Jurkat, Clone E6-1 (cell line): ENCODE measurements at regions not wholly inside any gene's neighbourhood (a gene's known extent, or its start where the extent isn't known, plus 50 kb on each side); places are given as distances from the start of the nearest gene placed in this dataset.

Experiments used
- DNase-seq: peaks from one replicate; pipeline ENCODE4 v3.0.0-alpha.2; 2011; ENCODE audit warnings: low read depth, low spot score
- H3K4me3 ChIP-seq: 2 replicates; pipeline ENCODE4 v1.5.1; 2011; ENCODE audit warnings: mild to moderate bottlenecking, low read length, control low read depth, moderate library complexity

DNA sequence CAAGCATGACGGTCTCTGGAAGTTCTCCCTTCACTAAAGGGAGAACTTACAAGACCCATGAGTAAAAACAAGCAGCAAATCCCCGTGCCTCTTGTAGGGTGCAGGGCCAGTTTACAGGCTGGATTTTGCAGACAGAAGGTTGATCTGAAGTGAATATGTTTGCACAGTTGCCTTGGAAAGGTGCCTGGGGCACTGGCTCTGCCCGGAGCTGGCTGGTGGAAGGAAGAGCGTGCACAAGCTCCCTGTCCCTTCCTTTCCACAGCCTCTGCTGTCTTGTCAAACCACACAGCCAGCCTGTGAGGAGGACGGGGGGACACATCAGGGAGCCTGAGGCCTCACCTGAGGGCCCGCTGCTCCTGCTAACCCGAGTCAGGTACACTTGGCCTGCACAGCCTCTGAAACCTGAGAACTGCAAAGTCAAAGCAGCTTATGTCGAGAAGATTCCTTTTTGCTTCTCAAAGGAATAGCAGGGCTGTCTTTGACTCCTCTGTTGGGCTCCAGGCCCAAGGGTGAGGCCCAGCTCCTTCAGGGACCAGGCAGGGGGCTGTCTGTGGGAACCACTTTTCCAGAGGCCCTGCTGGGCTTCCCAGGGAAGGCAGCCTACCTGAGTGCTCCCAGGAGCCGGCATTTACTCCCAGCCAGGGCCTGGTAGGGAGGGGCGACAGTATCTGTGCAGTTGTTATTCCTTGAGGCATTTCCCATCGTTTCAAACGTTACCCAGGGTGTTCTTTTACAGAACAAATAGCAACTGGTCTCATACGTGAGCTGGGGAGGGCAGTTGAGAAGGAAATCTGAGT is 251.5 kb downstream of the SIPA1L2 start:
- no peak overlapping the region for H3K4me3 ChIP-seq
- no peak for DNase-seq

DNA sequence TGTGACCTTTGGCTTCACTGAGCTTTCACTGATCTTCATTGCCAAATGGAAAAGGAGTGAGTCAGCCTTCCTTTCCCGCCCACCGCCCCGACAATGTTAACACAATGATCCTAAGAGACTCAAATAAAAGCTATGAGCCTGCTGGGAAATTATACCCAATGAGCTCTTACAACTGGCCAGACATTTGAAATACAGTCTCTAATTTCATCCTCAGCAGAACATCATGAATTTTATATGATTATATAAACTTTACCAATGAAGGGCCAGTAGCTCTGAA is 252.5 kb downstream of the SIPA1L2 start:
- no peak for DNase-seq
- no peak overlapping the region for H3K4me3 ChIP-seq

DNA sequence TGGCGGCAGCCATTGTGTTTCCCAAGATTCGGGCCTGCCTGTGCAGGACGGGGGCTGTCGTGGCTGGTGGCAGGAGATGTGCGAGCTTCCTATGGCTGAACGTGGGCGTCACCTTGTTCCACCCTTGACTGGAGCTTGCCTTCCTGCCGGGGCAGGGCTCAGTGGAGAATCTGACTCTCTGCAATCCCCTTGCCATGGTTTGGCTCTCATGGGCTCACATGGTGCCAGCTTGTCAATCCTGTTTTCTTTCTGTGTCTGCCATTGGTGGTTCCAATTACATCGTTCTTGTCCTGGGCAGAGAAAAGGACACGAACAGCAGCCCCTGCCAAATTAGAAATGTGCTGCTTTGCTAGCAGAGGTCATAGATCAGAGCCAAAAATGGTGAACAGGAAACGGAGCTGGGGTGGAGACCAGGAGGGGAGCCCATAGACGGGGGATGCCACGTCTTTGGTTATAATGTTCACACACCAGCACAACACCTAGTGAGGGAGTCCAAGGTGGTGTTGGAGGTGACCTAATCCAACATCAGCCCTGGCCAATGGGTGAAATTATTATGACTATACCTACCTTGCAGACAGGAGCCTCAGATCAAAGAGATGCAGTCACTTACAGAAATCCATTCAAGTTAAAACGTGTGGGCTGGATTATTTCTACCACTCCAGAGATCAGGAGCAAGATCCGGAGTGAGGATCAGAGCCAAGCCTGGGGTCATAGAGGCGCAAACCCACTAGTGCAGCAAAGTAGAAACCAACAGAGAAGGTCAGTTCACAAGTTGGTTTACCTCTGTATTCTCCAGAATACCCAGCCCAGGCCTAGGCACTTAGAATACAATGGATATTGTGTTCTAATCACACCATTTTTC is 253.1 kb downstream of the SIPA1L2 start:
- H3K4me3 ChIP-seq = no peak overlapping the region
- DNase-seq = no peak

DNA sequence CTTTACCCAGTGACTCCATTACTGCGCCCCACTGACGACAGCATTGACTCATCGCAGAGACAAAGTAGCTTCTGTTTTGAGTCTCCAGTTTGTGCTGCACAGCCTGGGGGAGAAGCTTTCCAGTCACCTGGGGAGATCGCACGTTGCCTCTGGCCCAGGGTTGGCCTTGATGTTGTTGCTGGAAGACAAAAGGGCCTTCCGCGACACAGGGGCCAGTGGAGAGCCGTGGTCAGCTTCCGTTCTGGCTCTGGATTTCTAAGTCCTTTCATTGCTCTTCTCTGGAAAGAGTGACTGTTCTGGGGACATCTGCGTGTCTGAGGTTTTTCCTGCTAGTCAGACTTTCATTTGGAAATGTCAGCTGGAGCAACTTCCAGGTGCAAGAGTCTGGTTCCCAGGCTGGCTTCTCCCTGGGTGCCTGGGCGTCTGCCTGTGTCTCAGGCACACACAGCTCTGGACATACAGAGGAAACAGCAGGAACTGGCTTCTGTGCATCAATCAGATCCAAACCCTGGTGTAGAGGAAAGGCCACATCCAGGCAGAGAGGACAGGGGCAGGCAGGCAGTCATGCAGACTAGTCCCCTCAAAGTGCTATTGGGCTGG is 257.0 kb downstream of the SIPA1L2 start:
- H3K4me3 ChIP-seq = no peak overlapping the region
- no peak for DNase-seq

DNA sequence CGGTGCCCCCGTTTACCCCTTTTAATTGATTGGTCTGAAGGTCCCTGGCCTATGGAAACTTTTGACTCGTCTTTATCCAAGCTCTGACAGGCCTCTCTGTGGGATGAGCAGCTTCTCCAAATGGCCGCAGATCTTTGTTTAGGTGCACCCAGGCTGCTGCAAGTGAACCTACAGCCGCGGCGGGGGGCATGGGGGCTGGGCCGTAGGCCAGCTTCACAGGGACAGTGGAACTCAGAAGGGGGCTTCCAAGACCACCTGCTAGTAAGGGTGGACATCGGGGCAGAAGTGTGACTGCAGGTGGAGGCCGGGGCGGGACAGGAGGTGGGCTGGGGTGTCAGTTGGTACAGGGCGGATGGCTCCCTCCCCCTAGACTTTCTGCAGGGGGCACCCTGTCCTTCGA is 257.5 kb downstream of the SIPA1L2 start:
- DNase-seq = no peak
- no peak overlapping the region for H3K4me3 ChIP-seq

DNA sequence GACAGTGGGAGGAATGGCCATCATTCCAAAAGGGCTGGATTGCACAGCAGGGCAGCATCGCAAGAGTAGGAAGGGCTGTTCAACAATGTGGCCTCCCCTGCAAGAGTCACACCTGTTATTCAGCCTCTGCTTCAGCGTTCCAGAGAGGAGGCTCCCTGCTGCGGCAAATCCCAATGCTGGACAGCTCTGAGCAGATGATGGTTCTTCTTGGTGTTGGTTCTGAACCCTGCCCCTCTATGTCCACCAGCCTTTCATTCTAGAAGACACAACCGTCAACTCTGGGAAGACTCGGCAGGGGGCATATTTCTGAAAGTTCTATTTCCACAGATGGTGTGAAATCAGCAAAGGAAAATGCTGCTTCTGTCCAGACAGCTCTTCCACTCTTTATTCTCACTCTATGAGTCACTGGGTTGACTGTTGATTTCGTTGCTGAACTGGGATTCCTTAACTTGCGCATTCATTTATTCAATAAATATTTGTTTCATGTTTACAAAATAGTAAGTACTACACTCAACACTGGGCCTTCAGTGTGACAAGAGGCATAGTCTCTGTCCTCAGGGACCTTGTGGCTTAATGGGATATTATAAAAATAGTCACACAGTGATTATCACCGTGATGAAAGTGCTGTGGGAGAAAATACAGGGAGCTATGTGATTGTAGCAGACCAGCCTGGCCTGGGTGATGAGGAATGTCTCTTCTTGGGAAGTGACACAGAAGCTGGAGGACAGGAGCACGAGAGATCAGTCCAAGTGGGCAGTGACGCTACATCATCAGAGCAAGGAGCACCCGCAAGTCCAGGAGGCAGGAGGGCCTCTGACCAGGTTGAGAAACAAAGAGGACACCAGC is 260.3 kb downstream of the SIPA1L2 start:
- DNase-seq = no peak
- no peak overlapping the region for H3K4me3 ChIP-seq

DNA sequence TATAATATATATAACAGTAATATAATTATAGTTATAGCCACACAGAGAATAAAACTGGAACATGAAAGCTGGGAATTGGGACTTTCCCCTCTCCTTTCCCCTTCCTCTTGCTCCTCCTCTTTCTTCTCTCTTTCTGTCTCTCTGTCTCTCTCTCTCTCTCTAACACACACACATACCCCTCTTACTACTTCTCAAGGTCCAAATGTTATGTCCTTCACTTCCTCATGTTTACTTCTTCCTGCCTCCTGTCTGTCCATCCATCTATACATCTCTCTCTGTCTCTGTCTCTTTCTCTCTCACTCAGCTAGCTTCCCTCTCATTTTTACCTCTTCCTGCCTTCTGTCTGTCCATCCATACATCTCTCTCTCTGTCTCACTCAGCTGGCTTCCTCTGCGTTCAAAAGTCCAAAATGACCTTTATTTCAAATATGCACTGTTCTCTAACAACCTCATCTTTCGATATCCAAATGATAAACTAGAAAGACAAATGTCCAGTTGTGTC is 261.1 kb downstream of the SIPA1L2 start:
- no peak for DNase-seq
- no peak overlapping the region for H3K4me3 ChIP-seq

DNA sequence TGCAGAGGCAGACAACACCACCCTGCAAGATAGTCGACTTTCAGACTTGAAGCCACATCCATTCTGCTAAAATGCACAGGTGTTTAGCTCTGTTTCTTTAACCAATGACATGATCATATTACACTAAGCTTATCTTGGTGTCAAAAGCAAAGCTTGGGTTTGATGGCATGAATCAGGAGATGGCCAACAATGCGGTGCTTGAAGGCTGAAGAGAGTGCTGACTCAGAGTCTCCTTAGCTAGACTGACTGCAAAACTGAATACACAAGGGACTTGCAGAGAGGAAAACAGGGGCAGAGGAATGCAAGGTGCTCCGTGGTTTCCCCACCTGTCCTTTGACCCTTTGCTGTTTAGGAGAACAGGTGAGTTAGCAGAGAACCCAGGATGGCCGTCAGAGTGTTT is 262.6 kb downstream of the SIPA1L2 start:
- no peak overlapping the region for H3K4me3 ChIP-seq
- DNase-seq = peak; percentile 18

DNA sequence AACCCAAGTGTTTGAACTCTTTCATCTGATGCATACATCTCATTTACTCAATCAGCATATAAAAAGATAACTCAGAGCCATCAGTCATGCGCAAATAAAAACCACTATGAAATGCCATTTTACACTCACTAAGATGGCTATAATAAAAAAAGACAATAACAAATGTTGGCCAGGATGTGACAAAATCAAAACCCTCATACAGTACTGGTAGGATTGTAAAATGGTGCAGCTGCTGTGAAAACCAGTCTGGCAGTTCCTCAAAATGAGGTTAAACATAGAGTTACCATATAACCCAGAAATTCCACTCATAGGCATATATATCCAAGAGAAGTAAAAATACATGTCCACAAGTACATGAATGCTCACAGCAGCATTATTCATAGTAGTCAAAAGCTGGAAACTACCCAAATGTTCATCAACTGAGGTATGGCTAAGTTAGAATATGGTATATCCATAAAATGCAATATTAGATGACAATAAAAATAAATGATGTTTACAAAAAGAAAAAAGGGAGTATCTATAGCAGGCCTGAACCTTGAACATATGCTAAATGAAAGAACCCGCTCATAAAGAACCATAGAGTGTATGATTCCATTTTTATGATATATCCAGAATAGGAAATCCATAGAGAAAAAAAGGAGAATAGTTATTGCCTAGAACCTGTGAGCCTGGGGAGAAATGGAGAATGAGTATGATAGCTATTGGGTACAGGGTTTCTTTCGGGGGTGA is 265.1 kb downstream of the SIPA1L2 start:
- H3K4me3 ChIP-seq = no peak overlapping the region

DNA sequence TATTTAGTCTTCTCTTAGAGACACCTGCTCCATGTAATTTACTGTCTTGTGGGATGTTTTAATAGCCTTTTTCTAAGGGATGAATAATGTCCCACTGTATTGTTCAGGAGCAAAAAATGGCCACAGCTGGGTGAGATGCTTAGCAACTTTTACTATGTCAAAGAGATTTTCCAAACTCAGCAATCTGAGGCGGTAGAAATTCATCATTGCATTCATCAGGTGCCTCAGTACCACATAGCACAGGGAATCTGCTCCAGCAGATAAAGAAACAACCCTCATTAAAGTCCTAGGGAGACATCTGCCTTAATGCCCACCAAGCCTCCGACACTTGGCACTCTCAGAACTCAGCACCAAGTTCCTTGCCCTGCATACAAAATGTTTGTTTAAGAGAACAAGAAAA is 266.9 kb downstream of the SIPA1L2 start:
- H3K4me3 ChIP-seq = no peak overlapping the region
- DNase-seq = no peak

More for the DNA sequence above, 265.1 kb downstream of the SIPA1L2 start:
- no peak for DNase-seq

DNA sequence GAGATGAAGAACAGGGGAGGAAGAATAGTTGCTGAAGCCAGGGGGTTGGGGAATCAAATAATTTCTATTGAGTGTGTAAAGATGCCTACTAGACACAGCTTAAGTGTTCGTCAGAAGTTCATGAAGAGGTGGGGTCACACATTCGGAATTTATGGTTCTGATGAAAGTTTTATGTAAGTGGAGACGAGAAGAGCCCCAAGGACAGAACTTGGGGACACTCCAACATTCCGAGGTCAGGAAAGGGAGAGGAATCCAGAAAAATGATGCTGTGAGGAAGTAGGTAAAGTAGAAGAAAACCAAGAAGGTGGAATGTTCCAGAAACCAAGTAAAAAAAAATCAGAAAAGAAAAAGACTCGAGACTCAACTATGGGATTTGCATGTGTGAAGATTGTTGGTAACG is 272.5 kb downstream of the SIPA1L2 start:
- H3K4me3 ChIP-seq = no peak overlapping the region
- DNase-seq = no peak

DNA sequence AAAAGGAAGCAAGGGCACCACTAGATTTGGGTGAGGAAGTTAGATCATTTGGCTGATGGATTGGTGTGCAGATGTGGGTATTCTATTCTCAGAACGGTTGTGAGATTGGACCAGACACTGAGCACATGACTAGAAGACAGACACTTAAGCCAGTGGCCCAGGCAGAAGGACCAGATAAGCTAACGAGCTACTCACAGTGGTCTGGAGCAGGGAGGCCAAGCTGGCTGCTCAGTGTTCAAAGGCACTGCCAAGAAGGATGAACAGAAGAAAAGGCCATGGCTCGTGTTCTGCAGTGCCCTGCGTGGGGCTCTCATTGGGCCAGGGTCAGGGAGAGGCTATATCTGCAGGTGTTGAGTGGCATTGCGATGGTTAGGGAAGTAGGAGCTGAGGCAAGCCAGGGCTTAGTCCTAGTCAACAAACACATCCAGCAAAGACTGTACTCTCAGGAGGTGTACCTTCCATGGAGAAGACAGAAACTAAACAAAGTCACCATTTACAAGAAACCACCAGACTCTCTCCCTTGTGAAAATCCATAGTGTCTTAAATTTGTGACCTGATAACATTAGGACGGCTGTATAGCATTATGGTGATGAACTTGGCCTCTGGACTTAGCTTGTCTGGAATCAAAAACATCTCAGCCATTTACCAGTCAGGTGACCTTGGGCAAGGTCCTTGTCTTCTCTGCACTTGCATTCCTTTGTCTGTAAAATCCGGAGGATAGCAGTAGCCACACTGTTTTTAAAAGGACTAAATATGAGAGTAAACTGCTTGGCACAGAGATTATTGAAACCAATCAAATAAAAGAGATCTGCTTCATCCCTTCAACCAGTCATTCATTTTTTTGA is 274.5 kb downstream of the SIPA1L2 start:
- no peak for DNase-seq
- no peak overlapping the region for H3K4me3 ChIP-seq

DNA sequence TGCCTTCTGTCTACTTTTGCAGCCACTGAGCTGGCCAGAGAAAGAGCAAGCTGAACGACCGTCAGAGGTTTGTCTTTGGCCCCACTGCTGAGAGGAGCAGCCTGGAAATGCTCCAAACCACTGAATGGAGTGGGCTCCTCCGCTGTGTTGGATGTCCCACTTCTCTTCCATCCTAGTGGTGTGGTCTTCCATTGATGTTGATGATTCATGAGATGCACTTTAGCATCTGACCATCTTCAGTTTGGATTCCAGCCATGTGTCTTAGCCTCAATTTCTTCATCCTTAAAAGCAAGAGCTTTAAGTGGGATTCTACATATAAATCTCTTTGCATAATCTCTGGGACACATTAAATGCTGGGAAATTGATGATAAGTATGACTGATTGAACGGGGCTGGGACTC is 276.9 kb downstream of the SIPA1L2 start:
- DNase-seq = no peak
- no peak overlapping the region for H3K4me3 ChIP-seq

DNA sequence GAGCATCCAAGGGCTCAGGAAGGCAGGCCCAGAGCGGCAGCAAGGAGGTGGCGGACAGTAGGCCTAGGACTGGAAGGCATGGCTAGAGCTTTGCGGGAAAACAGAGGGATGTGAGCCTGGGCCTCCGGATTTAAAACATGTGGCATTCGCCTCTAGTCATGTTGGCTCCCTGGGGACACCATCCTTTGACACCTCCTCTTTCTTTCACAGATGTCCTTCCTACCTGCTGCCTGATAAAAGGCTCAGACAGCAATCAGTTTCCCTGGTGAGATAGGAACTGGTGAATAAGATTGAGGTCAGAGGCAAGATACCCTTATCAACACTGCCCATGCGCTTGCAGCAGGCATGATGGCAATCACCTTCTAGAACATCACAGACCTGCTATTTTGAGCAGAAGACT is 277.6 kb downstream of the SIPA1L2 start:
- H3K4me3 ChIP-seq = no peak overlapping the region
- DNase-seq = no peak

DNA sequence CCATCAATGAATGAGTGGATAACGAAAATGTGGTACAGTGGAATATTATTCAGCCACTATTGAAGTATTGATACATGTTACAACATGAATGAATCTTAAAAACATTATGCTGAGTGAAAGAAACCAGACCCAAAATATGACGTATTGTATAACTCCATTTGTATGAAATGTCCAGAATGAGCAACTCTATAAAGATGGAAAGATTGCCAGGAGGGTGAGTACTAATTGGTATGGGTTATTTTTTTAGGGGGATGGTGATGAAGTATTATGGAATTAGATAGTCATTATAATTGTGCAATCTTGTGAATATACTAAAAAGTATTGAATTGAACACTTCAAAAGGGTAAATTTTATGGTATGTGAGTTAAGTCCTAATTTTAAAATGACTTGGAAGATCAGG is 278.6 kb downstream of the SIPA1L2 start:
- no peak for DNase-seq
- no peak overlapping the region for H3K4me3 ChIP-seq

DNA sequence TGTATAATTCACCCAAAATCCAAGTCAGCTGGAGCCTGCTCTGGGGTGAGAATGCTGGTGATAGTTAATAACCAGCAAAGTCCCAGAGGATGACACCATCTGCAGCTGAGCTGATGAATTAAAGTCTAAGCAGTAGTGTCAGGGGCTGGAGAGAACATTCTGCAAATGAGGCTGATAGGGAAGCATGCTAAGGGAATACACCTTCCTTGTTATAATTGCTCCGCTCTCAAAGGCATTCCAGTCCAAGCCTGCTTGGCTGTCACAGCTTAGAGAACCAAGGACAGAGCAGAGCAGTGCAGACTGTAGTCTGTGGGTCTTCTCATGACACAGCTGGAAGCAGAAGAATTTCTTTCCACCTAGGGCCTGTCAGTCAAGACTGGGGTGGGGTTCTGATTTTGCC is 283.1 kb downstream of the SIPA1L2 start:
- no peak overlapping the region for H3K4me3 ChIP-seq
- DNase-seq = no peak

DNA sequence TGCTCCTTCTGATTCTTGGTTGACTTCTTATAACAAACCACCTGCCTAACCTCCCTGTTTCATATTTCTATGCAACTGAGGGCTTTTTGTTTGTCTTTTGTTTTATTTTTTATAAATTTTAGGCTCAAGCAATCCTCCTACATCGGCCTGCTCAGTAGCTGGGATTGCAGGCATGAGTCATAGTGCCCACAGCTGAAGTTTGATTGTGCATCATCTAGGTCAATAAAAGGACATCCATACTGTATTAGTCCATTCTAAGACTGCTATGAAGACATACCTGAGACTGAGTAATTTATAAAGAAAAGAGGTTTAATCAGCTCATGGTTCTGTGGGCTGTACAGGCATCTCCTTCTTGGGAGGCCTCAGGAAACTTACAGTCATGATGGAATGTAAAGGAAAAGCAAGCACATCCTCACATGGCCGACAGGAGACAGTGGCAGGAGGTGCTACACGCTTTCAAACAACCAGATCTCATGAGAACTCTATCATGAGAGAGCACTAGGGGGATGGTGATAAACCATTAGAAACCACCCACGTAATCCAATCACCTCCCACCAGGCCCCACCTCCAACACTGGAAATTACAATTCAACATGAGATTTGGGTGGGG is 285.0 kb downstream of the SIPA1L2 start:
- DNase-seq = no peak
- H3K4me3 ChIP-seq = no peak overlapping the region
